ENCODE measurements at regions not wholly inside any gene's neighbourhood (a gene's known extent, or its start where the extent isn't known, plus 50 kb on each side); places are given as distances from the start of the nearest gene placed in this dataset.
A peak's percentile ranks its signal among the peaks of the same experiment; 100 is the strongest.

DNA sequence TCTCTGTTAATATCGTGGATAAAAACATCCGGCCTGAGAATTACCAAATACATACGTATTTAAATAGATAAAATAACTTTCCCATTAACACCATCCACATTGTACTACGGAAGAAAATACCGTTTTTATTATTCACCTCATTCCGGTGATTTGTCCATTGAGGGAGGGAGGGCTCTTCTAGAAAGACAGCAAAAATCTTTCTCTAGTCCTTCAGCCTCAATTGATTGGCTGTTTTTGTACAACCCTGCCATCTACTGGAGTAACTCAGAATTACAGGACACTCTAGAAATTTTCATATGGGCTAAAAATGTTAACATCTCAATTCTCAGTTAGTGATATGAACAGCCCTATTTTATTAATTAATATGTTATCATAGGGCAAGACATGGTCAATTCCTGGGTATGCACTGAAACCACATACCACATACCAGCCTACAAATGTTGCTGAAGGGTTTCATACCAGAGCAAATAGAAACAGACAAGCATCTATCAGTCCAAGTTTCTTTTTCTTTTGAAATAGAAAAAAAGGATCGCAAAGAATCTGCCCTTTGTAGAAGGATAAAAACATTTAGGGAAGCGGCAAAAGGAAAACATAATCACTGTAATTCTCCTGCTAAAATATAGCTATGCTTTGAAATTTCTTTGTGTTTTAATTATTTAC, 55.8 kb upstream of the CDCA7L start:
- peak in 1 of 2 donors; percentile 39 for DNase-seq

DNA sequence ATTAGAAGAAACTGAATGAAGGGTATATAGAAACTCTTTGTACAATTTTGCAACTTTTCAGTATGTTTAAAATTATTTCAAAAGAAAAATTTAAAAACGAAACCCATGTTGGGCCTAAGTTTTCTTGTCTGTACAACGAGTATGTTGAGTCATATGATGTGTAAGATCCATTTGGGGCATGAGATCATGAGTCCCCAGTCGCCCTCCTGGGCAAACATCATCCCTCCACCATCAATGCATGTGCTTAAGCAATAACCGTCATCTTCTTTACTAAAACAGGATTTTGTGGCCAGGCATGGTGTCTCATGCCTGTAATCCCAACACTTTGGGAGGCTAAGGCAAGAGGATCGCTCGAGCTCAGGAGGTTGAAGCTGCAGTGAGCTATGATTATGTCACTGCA, 54.2 kb upstream of the CDCA7L start:
- DNase-seq: no peak

DNA sequence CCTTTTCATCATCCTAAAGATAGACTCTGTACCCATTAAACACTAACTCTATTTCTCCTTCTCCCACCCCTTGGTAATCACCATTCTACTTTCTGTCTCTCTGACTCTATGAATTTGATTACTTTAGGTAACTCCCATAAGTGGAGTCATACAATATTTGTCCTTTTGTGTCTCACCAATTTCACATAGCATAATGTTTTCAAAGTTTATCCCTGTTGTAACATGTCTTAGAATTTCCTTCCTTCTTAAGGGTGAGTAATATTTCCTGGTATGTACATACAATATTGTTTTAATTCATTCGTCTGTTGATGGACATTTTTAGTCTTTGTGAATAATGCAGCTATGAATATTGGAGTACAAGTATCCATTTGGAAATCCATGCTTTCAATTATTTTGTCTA, 50.9 kb upstream of the CDCA7L start:
- DNase-seq: no peak

Measured in activated CD4-positive, alpha-beta T cell treated with anti-CD3 and anti-CD28 coated beads for 4 hours (primary cell).